ENCODE measurements at regions not wholly inside any gene's neighbourhood (a gene's known extent, or its start where the extent isn't known, plus 50 kb on each side); places are given as distances from the start of the nearest gene placed in this dataset.

DNA sequence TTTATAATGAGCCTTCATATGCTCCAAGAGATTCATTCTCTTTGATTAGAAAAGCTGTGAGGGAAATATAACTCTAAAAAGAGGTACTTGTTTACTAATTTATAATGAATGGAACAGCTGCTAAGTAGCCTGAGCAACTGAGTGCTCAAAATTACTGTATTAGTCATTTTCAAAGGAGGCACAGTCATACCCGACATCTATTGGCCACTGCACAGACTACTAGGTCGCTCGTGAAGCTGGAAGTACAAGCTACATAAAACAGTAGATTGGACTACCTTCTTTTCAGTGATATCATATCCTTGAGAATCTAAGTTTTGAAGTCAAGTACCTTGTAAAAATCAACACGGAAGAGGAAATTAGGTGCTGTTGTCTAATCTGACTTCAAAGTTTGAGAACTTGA, 52.0 kb upstream of the GLRB start:
- CTCF ChIA-PET, result interaction anchor here (1.2 kb wide), 1 partner anchor 25 kb away, joined by 3 read pairs; no protein-coding TSS in a partner anchor

GRCh38 chr4:157025898-157026297, 50.1 kb upstream of the GLRB start:
- Histone ChIP-seq H3K27ac (ENCODE audit: low read depth, low read length) (no peak overlapping the region), H3K36me3 (ENCODE audit: insufficient read depth, low read length) (no peaks in the 10 kb centered on the region), H3K27me3 (ENCODE audit: insufficient read depth, low read length, poor library complexity, severe bottlenecking) (no peaks in the 10 kb centered on the region), H3K4me1 (ENCODE audit: insufficient read depth, low read length) (no peaks in the 10 kb centered on the region), H3K9me3 (ENCODE audit: low read length) (no peaks in the 10 kb centered on the region), H3K4me3 (ENCODE audit: low read length) (no peak overlapping the region)
- Mint-ChIP-seq H3K4me3 (no peak overlapping the region), H3K27ac (no peak overlapping the region), H3K9me3 (peaks cover 0 to 12% (median 8%) of the 10 kb centered on the region in 5 donors), H3K4me1 (no peaks in the 10 kb centered on the region), H3K27me3 (no peaks in the 10 kb centered on the region), H3K36me3 (no peaks in the 10 kb centered on the region)
- ChIA-PET POLR2A (no interaction called here), CTCF (no interaction called here)
- DNase-seq, result no peak

More for the DNA sequence above, 52.0 kb upstream of the GLRB start:
- POLR2A ChIA-PET, result no interaction called here
- Histone ChIP-seq H3K27me3 (ENCODE audit: insufficient read depth, low read length, poor library complexity, severe bottlenecking) (no peaks in the 10 kb centered on the region), H3K4me3 (ENCODE audit: low read length) (no peak overlapping the region), H3K27ac (ENCODE audit: low read depth, low read length) (no peak overlapping the region), H3K4me1 (ENCODE audit: insufficient read depth, low read length) (no peaks in the 10 kb centered on the region), H3K9me3 (ENCODE audit: low read length) (no peaks in the 10 kb centered on the region), H3K36me3 (ENCODE audit: insufficient read depth, low read length) (no peaks in the 10 kb centered on the region)
- H3K4me1 Mint-ChIP-seq, result no peaks in the 10 kb centered on the region
- H3K27me3 Mint-ChIP-seq, result no peaks in the 10 kb centered on the region
- H3K9me3 Mint-ChIP-seq, result peaks cover 0 to 15% (median 8%) of the 10 kb centered on the region in 5 donors
- H3K36me3 Mint-ChIP-seq, result no peaks in the 10 kb centered on the region
- DNase-seq, result no peak
- H3K4me3 Mint-ChIP-seq, result no peak overlapping the region
- H3K27ac Mint-ChIP-seq, result no peak overlapping the region
